ENCODE measurements at regions not wholly inside any gene's neighbourhood (a gene's known extent, or its start where the extent isn't known, plus 50 kb on each side); places are given as distances from the start of the nearest gene placed in this dataset.

- TF ChIP-seq CTCF (IDR thresholded peaks at IDR 0.05), result no peak
- TF ChIP-seq POLR2A (IDR thresholded peaks at IDR 0.05), result no peak
- no peak for TF ChIP-seq POLR2AphosphoS5 (IDR thresholded peaks at IDR 0.05)
Measured at GRCh38 chr13:72397265-72397664, 330.2 kb downstream of the MZT1 start.
